Posterior cingulate gyrus (tissue), 11 donors: ENCODE measurements at regions not wholly inside any gene's neighbourhood (a gene's known extent, or its start where the extent isn't known, plus 50 kb on each side); places are given as distances from the start of the nearest gene placed in this dataset.
"Not testable (repeated sequence)": the region's sequence is repeated elsewhere in the genome, so short reads cannot be mapped to it uniquely, and the experiment has no call there.

Source experiments
- DNase-seq, 10 donors: peaks; one replicate each; pipeline versions ENCODE4 v3.0.0 to v3.0.0-alpha.2; 2020 to 2021; ENCODE audit warnings: mixed read lengths in 3 of 10
- intact Hi-C: fragments of 100-400 bp; cut with DNase I; formaldehyde crosslinking; loops from one replicate; pipeline ENCODE4 v1.15.1; 2023

- DNase-seq, intact Hi-C loops: not testable (repeated sequence)
Observed at GRCh38 chrX:90575155-90575554, 653.4 kb downstream of the TGIF2LX start.

GRCh38 chrX:90601921-90602320 is 680.2 kb downstream of the TGIF2LX start:
- DNase-seq, intact Hi-C loops: not testable (repeated sequence)

DNA sequence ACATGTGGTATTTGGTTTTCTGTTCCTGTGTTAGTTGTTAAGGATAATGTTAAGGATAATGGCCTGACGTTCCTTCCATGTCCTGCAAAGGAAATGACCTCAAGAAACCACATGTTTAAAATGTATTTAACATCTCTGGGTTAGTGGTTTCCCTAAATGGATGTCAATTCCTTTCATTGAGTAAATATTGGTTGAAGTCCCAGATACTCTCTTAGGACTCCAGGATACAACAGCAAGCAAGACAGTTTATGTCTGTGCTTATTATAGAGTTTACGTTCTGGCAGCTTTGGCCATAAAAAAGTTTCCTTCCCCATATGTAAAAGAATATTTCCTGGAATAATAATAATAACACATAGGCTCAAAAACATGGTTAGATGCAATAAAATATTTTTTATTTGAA is 684.0 kb downstream of the TGIF2LX start:
- intact Hi-C loops, DNase-seq: not testable (repeated sequence)

DNA sequence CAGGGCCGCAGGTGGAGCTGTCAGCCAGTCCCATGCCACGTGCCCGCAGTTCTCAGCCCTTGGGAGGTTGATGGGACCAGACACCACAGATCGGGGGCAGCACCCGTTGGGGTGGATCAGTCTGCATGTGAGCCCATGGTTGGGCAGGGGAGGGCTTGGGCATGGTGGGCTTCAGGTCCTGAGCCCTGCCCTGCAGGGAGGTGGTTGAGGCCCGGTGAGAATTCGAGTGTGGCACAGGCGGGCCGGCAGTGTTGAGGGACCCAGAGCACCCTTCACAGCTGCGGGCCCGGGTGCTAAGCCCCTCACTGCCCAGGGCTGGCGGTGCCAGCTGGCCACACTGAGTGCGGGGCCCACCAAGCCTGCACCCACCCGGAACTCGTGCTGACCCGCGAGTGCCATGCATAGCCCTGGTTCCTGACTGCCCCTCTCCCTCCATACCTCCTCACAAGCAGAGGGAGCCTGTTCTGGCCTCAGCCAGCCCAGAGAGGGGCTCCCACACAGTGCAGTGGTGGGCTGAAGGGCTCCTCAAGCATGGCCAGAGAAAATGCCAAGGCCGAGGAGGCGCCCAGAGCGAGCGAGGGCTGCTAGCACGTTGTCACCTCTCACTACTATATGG is 696.1 kb downstream of the TGIF2LX start:
- DNase-seq, result peak in 3 of 10 donors; percentile 27 to 77 (median 74)
- intact Hi-C loops, result no loop called here

- peak in 1 of 10 donors; percentile 32 for DNase-seq
Observed at GRCh38 chrX:90665161-90665560, 743.5 kb downstream of the TGIF2LX start.

DNA sequence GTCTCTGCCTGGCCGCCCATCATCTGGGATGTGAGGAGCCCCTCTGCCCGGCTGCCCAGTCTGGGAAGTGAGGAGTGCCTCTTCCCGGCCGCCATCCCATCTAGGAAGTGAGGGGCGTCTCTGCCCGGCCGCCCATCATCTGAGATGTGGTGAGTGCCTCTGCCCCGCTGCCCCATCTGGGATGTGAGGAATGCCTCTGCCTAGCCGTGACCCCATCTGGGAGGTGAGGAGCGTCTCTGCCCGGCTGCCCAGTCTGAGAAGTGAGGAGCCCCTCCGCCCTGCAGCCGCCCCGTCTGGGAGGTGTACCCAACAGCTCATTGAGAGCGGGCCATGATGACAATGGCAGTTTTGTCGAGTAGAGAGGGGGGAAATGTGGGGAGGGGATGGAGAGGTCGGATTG is 721.1 kb upstream of the PABPC5 start:
- peak in 2 of 10 donors; percentile 52 to 72 for DNase-seq

More at GRCh38 chrX:90665161-90665560, 743.5 kb downstream of the TGIF2LX start:
- intact Hi-C loops, result not testable (repeated sequence)

DNA sequence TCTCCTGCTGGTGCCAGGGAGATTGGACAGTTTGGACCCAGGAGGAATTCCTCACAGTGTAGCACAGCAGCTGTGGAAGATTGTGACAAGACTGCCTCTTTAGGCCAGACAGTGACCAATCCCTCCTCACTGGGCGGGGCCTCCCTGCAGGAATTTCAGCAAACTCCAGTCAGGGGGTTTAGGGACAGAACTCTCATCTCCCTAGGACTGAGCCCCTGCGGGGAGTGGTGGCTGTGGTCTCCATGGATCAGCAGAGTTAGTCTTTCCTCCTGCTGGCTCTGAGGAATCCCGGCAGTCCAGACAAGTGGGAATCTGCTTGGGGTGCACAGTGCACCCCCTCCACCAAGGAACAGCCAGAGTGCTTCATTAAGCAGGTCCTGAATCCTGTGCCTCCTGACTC is 697.1 kb upstream of the PABPC5 start:
- DNase-seq, intact Hi-C loops: not testable (repeated sequence)

More for the DNA sequence above, 721.1 kb upstream of the PABPC5 start:
- intact Hi-C loops, result not testable (repeated sequence)

DNA sequence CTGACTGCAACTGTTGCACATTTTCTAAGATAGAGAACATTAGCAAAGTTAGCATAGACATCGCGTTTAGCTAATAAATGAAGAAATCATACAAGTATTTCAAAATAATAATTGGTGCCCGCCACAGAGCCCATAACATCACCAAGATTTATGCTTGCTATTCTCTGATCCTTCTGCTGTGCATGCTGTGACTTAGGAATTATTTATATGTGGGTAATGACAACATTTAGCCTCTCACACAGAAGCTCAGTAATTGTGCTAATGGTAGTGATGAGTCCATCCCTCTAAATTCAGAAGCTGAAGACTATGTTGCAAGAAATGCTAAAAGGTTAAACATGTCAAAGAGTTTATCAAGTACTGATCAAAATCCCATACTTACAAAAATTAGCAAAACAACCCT is 677.0 kb upstream of the PABPC5 start:
- intact Hi-C loops, DNase-seq: not testable (repeated sequence)

- intact Hi-C loops, result not testable (repeated sequence)
- peak in 3 of 10 donors; percentile 5 to 67 (median 36) for DNase-seq
Observed at GRCh38 chrX:90765482-90765881, 669.2 kb upstream of the PABPC5 start.

- intact Hi-C loops, DNase-seq: not testable (repeated sequence)
Observed at GRCh38 chrX:90780286-90780789, 654.3 kb upstream of the PABPC5 start.
